ENCODE measurements at regions not wholly inside any gene's neighbourhood (a gene's known extent, or its start where the extent isn't known, plus 50 kb on each side); places are given as distances from the start of the nearest gene placed in this dataset.
A peak's percentile ranks its signal among the peaks of the same experiment; 100 is the strongest.

DNA sequence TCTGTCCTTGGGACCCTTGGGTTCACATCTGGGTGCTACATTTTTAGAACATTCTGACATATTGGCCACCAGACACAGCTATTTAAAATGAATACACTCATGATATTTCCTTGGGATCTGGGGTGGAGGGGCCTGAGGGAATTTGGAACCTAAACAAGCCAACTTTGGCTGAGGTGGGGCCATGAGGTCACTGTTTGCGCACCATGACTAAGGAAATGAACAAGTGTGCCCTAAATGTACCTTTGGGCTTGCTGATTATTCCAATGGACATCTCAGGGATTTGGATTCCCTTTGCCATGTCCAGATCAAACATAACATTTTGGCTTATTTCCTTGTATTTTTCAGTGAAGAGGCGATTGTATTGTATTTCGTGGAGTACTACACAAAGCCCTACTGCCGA lies 80.5 kb upstream of the SEC11C start:
- ChIA-PET POLR2A (ENCODE audit: unreplicated experiment) (interaction anchor here (0.5 kb wide), 1 partner anchor 94 kb away, joined by 9 read pairs; no protein-coding TSS in a partner anchor), CTCF (no interaction called here)
- Histone ChIP-seq H3K9me3 (ENCODE audit: low read length) (no peaks in the 10 kb centered on the region), H3K79me2 (ENCODE audit: low read length) (no peaks in the 10 kb centered on the region), H3K27ac (ENCODE audit: low read length) (peak overlapping the region; percentile 86), H3K9ac (ENCODE audit: low read length) (peak overlapping the region; percentile 63), H3K9me2 (replicated peaks; ENCODE audit: low read length) (no peaks in the 10 kb centered on the region), H3K4me1 (ENCODE audit: insufficient read depth, low read length) (peaks cover 36% of the 10 kb centered on the region), H3K4me2 (ENCODE audit: low read length) (peak overlapping the region; percentile 43; the same call in 1 of the 2 replicates), H4K20me1 (ENCODE audit: low read length) (no peaks in the 10 kb centered on the region), H3K36me3 (ENCODE audit: low read depth, low read length) (no peaks in the 10 kb centered on the region), H3K4me3 (ENCODE audit: low read length) (no peak overlapping the region), H2AFZ (ENCODE audit: low read length) (0 out of 2 replicates have a peak overlapping the region, but pooled peaks have one; percentile 20), H3F3A (ENCODE audit: low read length, unreplicated experiment) (no peaks in the 10 kb centered on the region), H3K27me3 (ENCODE audit: low read length) (no peaks in the 10 kb centered on the region)
- no TSS peak for BruUV-seq (replicated peaks)
- DNase-seq (peak; percentile 67), ATAC-seq (peak; percentile 58)
- intact Hi-C loops (cut with micrococcal nuclease), result no loop called here
- TF ChIP-seq EZH2phosphoT487 (IDR thresholded peaks at IDR 0.05; ENCODE audit: borderline replicate concordance, low read length), result no peak
- TF ChIP-seq, protein P1, sequence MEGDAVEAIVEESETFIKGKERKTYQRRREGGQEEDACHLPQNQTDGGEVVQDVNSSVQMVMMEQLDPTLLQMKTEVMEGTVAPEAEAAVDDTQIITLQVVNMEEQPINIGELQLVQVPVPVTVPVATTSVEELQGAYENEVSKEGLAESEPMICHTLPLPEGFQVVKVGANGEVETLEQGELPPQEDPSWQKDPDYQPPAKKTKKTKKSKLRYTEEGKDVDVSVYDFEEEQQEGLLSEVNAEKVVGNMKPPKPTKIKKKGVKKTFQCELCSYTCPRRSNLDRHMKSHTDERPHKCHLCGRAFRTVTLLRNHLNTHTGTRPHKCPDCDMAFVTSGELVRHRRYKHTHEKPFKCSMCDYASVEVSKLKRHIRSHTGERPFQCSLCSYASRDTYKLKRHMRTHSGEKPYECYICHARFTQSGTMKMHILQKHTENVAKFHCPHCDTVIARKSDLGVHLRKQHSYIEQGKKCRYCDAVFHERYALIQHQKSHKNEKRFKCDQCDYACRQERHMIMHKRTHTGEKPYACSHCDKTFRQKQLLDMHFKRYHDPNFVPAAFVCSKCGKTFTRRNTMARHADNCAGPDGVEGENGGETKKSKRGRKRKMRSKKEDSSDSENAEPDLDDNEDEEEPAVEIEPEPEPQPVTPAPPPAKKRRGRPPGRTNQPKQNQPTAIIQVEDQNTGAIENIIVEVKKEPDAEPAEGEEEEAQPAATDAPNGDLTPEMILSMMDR (conservative IDR thresholded peaks at IDR 0.05; ENCODE audit: low read depth, low read length), result no peak
- TF ChIP-seq EZH2 (IDR thresholded peaks at IDR 0.05; ENCODE audit: low read length, unreplicated experiment), result no peak

DNA sequence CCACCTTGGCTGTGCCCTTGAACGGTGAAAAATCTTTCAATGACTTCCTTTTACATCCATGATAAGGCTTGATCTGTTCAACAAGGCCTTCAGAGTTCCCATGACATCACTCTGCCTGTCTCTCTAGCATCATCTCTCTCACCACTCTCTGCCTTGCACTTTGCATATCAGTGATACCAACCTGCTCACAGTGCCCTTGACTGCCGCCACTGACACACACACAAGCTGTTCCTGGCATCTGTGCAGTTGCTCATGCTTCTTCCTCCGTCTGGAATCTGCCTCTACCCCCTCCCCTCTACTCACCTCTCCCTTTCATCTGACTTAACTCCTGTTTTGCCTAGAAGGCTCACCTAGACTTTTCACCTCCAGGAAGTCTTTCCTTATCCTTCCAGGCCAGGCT lies 79.1 kb upstream of the SEC11C start:
- Histone ChIP-seq H2AFZ (ENCODE audit: low read length) (no peak overlapping the region), H3K9me2 (replicated peaks; ENCODE audit: low read length) (no peaks in the 10 kb centered on the region), H3K4me3 (ENCODE audit: low read length) (no peak overlapping the region), H3K27ac (ENCODE audit: low read length) (no peak overlapping the region), H4K20me1 (ENCODE audit: low read length) (no peaks in the 10 kb centered on the region), H3K9me3 (ENCODE audit: low read length) (no peaks in the 10 kb centered on the region), H3K4me1 (ENCODE audit: insufficient read depth, low read length) (peaks cover 36% of the 10 kb centered on the region), H3K79me2 (ENCODE audit: low read length) (no peaks in the 10 kb centered on the region), H3K27me3 (ENCODE audit: low read length) (no peaks in the 10 kb centered on the region), H3K36me3 (ENCODE audit: low read depth, low read length) (no peaks in the 10 kb centered on the region), H3F3A (ENCODE audit: low read length, unreplicated experiment) (no peaks in the 10 kb centered on the region), H3K9ac (ENCODE audit: low read length) (no peak overlapping the region), H3K4me2 (ENCODE audit: low read length) (no peak overlapping the region)
- TF ChIP-seq EZH2 (IDR thresholded peaks at IDR 0.05; ENCODE audit: low read length, unreplicated experiment), result no peak
- no peak for TF ChIP-seq EZH2phosphoT487 (IDR thresholded peaks at IDR 0.05; ENCODE audit: borderline replicate concordance, low read length)
- TF ChIP-seq, protein P1 (conservative IDR thresholded peaks at IDR 0.05; ENCODE audit: low read depth, low read length), result no peak
- BruUV-seq (replicated peaks), result no TSS peak
- CTCF ChIA-PET, result no interaction called here
- ATAC-seq (no peak), DNase-seq (no peak)
- intact Hi-C loops (cut with micrococcal nuclease), result no loop called here
- POLR2A ChIA-PET (ENCODE audit: unreplicated experiment), result no interaction called here

DNA sequence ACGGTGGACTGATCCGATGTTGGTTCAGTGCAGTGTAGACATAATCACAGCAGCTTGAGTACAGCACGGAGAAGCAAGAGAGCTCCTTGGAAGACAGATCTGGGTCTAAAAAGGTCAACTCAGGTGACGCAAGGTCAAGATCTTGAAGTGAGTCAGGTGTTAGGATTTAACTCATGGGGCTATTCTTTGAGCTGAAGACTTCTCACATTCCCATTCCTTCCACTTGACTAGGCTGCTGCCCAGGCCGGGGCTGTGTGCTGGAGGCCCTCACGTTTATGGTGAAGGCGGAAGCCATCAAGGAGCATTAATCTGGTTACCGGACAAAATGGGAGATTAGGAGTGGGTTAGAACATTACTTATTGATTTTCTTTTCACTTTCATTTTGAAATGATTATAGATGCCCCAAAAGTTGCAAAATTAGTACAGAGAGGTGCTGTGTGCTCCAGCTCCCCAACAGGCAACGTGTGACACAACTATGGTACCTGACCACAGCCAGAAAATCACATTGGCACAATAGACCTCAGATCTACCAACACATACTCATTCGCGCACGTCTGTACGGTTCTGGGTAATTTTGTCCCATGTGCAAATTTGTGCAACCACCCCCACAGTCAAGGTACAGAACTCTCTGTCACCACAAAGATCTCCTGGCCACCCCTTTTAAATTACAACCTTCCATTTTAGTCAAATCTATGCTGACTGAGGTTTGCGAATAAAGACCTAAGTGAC lies 77.6 kb upstream of the SEC11C start:
- Histone ChIP-seq H3K4me3 (ENCODE audit: low read length) (no peak overlapping the region), H3K9ac (ENCODE audit: low read length) (no peak overlapping the region), H3K27me3 (ENCODE audit: low read length) (no peaks in the 10 kb centered on the region), H3K27ac (ENCODE audit: low read length) (no peak overlapping the region), H3K9me2 (replicated peaks; ENCODE audit: low read length) (no peaks in the 10 kb centered on the region), H4K20me1 (ENCODE audit: low read length) (no peaks in the 10 kb centered on the region), H3K4me2 (ENCODE audit: low read length) (no peak overlapping the region), H3K36me3 (ENCODE audit: low read depth, low read length) (no peaks in the 10 kb centered on the region), H3F3A (ENCODE audit: low read length, unreplicated experiment) (no peaks in the 10 kb centered on the region), H2AFZ (ENCODE audit: low read length) (no peak overlapping the region), H3K9me3 (ENCODE audit: low read length) (no peaks in the 10 kb centered on the region), H3K79me2 (ENCODE audit: low read length) (no peaks in the 10 kb centered on the region), H3K4me1 (ENCODE audit: insufficient read depth, low read length) (peaks cover 49% of the 10 kb centered on the region)
- ChIA-PET POLR2A (ENCODE audit: unreplicated experiment) (no interaction called here), CTCF (no interaction called here)
- intact Hi-C loops (cut with micrococcal nuclease), result no loop called here
- ATAC-seq (no peak), DNase-seq (no peak)
- TF ChIP-seq EZH2phosphoT487 (IDR thresholded peaks at IDR 0.05; ENCODE audit: borderline replicate concordance, low read length), result no peak
- no peak for TF ChIP-seq EZH2 (IDR thresholded peaks at IDR 0.05; ENCODE audit: low read length, unreplicated experiment)
- TF ChIP-seq, protein P1 (conservative IDR thresholded peaks at IDR 0.05; ENCODE audit: low read depth, low read length), result no peak
- no TSS peak for BruUV-seq (replicated peaks)

Measured in PC-3 (cell line).